Panc1 (cell line): ENCODE measurements at regions not wholly inside any gene's neighbourhood (a gene's known extent, or its start where the extent isn't known, plus 50 kb on each side); places are given as distances from the start of the nearest gene placed in this dataset.

Experiments
- ATAC-seq: fragments of 200-7000 bp; cut with Tn5 transposase; 2 replicates; pipeline ENCODE4 v1.9.1; 2020; ENCODE audit warnings: mild to moderate bottlenecking, moderate library complexity
- BruUV-seq: library from RNA; stranded (reverse); fragments of 400-500 nt; replicated peaks from 2 replicates; lab custom pipeline; 2021; lab: Mats Ljungman, UMichigan
- CTCF ChIA-PET: fragments of 300-600 bp; sonication (Branson Sonifier 250); formaldehyde crosslinking; loops from one replicate; lab custom pipeline; 2022; ENCODE audit warnings: antibody characterized with exemption; lab: Charles Lee
- POLR2A ChIA-PET: fragments of 300-600 bp; sonication (Branson Sonifier 250); formaldehyde crosslinking; loops from one replicate; lab custom pipeline; 2022; ENCODE audit warnings: antibody characterized with exemption; lab: Charles Lee
- DNase-seq: peaks from one replicate; pipeline ENCODE4 v3.0.0-alpha.2; 2010; ENCODE audit warnings: low read depth, low spot score
- H3K27ac ChIP-seq: 2 replicates; pipeline ENCODE4 v1.5.1; 2011; ENCODE audit warnings: mild to moderate bottlenecking, low read length, inconsistent platforms
- H3K27me3 ChIP-seq: fragments of 200-500 bp; sonication (Bioruptor generic); 2 replicates; pipeline ENCODE4 v1.6.0; 2014; ENCODE audit warnings: low read length, inconsistent platforms; ENCODE audit not compliant: control insufficient read depth, insufficient read depth
- H3K36me3 ChIP-seq: fragments of 200-500 bp; sonication (Bioruptor generic); 2 replicates; pipeline ENCODE4 v1.5.1; 2014; ENCODE audit warnings: inconsistent platforms, mild to moderate bottlenecking, low read length, moderate library complexity; ENCODE audit not compliant: control insufficient read depth, insufficient read depth
- H3K4me1 ChIP-seq: 2 replicates; pipeline ENCODE4 v1.5.1; 2011; ENCODE audit warnings: inconsistent platforms, mild to moderate bottlenecking, low read length, moderate library complexity; ENCODE audit not compliant: control insufficient read depth, insufficient read depth
- H3K4me3 ChIP-seq, 2 experiments: 2 replicates each; pipeline ENCODE4 v1.5.1; 2011 to 2012; ENCODE audit warnings: low read depth in 2 of 2, low read length in 2 of 2, mild to moderate bottlenecking in 2 of 2, inconsistent platforms in 1 of 2, moderate library complexity in 1 of 2
- H3K9me3 ChIP-seq: fragments of 200-500 bp; sonication (Bioruptor generic); 2 replicates; pipeline ENCODE4 v1.5.1; 2014; ENCODE audit warnings: low read depth, mild to moderate bottlenecking, inconsistent platforms, low read length, moderate library complexity; ENCODE audit not compliant: control insufficient read depth, insufficient read depth
- POLR2AphosphoS5 ChIP-seq: IDR thresholded peaks from 2 replicates; pipeline ENCODE4 v1.6.1; 2012; ENCODE audit warnings: mild to moderate bottlenecking, low read depth, low read length, moderate library complexity
- SIN3A ChIP-seq: IDR thresholded peaks from 2 replicates; pipeline ENCODE4 v1.6.1; 2012; ENCODE audit warnings: low read depth, mild to moderate bottlenecking, low read length, moderate library complexity, borderline replicate concordance; ENCODE audit not compliant: insufficient read depth
- TCF7L2 ChIP-seq: IDR thresholded peaks from 2 replicates; pipeline ENCODE4 v1.6.1; 2011; ENCODE audit warnings: mild to moderate bottlenecking, low read depth, low read length, inconsistent platforms
- in situ Hi-C: cut with HindIII; loops from 2 replicates; pipeline ENCODE4 v1.10.0; 2016; ENCODE audit warnings: low sequenced_read_pairs, low pct_unique_long_range_greater_than_20kb
- intact Hi-C: fragments of 100-400 bp; cut with micrococcal nuclease; formaldehyde crosslinking; loops from one replicate; pipeline ENCODE4 v1.10.0; 2022; ENCODE audit not compliant: unreplicated experiment
- TF ChIP-seq, protein P1 (sequence below): fragments of 450-650 bp; IDR thresholded peaks from 2 replicates; pipeline ENCODE4 v1.5.1; 2017; ENCODE audit warnings: mild to moderate bottlenecking
- TF ChIP-seq, protein P2 (sequence below), 2 experiments: IDR thresholded peaks; 2 replicates each; pipeline ENCODE4 v1.6.1; 2011 to 2012; ENCODE audit warnings: low read depth in 2 of 2, control low read depth in 1 of 2, low read length in 1 of 2, mild to moderate bottlenecking in 1 of 2, moderate library complexity in 1 of 2; ENCODE audit not compliant: insufficient read depth in 1 of 2

DNA sequence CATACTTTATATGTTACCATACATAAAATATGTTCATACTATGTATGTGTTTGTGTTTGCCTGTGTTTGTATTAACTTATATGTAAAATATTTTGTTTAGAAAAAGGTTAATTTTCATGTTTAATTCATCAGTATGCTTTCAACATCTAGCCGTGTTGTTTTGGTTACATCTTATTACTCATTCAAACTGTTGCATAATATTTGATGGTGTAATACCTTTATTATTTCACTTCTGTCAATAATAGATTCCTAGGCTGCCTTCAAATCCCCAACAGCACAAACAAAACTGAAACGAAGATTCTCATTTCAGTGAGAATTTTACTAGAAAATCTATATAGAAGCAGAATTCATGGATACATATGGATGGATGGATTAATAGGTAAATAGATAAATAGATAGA, 462.3 kb upstream of the ADGRL3 start:
- in situ Hi-C loops, result no loop called here
- Histone ChIP-seq H3K9me3 (no peaks in the 10 kb centered on the region), H3K4me1 (no peaks in the 10 kb centered on the region), H3K4me3 (no peak overlapping the region), H3K36me3 (no peaks in the 10 kb centered on the region), H3K27me3 (no peaks in the 10 kb centered on the region), H3K27ac (no peak overlapping the region)
- POLR2A ChIA-PET, result no interaction called here
- intact Hi-C loops, result no loop called here
- no TSS peak for BruUV-seq
- DNase-seq (no peak), ATAC-seq (no peak)
- CTCF ChIA-PET, result no interaction called here
- no peak for TF ChIP-seq SIN3A
- TF ChIP-seq, protein P1, sequence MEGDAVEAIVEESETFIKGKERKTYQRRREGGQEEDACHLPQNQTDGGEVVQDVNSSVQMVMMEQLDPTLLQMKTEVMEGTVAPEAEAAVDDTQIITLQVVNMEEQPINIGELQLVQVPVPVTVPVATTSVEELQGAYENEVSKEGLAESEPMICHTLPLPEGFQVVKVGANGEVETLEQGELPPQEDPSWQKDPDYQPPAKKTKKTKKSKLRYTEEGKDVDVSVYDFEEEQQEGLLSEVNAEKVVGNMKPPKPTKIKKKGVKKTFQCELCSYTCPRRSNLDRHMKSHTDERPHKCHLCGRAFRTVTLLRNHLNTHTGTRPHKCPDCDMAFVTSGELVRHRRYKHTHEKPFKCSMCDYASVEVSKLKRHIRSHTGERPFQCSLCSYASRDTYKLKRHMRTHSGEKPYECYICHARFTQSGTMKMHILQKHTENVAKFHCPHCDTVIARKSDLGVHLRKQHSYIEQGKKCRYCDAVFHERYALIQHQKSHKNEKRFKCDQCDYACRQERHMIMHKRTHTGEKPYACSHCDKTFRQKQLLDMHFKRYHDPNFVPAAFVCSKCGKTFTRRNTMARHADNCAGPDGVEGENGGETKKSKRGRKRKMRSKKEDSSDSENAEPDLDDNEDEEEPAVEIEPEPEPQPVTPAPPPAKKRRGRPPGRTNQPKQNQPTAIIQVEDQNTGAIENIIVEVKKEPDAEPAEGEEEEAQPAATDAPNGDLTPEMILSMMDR, result no peak
- TF ChIP-seq POLR2AphosphoS5, result no peak
- TF ChIP-seq TCF7L2, result no peak

DNA sequence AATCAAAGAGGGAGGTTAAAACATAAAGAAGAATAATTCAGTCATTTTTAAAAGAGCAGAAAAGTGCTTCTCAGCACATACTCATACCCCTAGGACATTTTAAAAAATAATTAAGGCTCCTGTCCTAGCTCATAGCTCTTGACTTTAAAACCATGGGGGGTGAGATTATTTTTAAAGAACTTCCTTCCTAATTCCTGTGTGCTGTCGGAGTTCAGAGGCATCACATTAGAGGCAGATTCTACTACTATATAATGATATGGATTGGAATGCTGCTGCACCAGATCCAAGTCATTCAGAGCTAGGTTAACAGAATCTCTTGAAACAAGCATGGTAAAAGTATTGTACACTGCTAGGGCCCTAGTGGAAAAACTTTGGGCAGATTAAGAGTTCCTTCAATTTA, 456.5 kb upstream of the ADGRL3 start:
- Histone ChIP-seq H3K4me3 (no peak overlapping the region), H3K9me3 (no peaks in the 10 kb centered on the region), H3K36me3 (no peaks in the 10 kb centered on the region), H3K27ac (no peak overlapping the region), H3K27me3 (no peaks in the 10 kb centered on the region), H3K4me1 (no peaks in the 10 kb centered on the region)
- BruUV-seq, result no TSS peak
- in situ Hi-C loops (no loop called here), intact Hi-C loops (no loop called here)
- TF ChIP-seq SIN3A, result no peak
- no peak for TF ChIP-seq POLR2AphosphoS5
- TF ChIP-seq, protein P1, result no peak
- TF ChIP-seq TCF7L2, result no peak
- TF ChIP-seq, protein P2, sequence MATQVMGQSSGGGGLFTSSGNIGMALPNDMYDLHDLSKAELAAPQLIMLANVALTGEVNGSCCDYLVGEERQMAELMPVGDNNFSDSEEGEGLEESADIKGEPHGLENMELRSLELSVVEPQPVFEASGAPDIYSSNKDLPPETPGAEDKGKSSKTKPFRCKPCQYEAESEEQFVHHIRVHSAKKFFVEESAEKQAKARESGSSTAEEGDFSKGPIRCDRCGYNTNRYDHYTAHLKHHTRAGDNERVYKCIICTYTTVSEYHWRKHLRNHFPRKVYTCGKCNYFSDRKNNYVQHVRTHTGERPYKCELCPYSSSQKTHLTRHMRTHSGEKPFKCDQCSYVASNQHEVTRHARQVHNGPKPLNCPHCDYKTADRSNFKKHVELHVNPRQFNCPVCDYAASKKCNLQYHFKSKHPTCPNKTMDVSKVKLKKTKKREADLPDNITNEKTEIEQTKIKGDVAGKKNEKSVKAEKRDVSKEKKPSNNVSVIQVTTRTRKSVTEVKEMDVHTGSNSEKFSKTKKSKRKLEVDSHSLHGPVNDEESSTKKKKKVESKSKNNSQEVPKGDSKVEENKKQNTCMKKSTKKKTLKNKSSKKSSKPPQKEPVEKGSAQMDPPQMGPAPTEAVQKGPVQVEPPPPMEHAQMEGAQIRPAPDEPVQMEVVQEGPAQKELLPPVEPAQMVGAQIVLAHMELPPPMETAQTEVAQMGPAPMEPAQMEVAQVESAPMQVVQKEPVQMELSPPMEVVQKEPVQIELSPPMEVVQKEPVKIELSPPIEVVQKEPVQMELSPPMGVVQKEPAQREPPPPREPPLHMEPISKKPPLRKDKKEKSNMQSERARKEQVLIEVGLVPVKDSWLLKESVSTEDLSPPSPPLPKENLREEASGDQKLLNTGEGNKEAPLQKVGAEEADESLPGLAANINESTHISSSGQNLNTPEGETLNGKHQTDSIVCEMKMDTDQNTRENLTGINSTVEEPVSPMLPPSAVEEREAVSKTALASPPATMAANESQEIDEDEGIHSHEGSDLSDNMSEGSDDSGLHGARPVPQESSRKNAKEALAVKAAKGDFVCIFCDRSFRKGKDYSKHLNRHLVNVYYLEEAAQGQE (IDR thresholded peaks at IDR 0.05; ENCODE audit: insufficient read depth in 1 of 2, low read depth in 2 of 2, low read length in 1 of 2), result no peak
- no peak for ATAC-seq
- POLR2A ChIA-PET, result no interaction called here
- CTCF ChIA-PET, result no interaction called here
- DNase-seq, result no peak

DNA sequence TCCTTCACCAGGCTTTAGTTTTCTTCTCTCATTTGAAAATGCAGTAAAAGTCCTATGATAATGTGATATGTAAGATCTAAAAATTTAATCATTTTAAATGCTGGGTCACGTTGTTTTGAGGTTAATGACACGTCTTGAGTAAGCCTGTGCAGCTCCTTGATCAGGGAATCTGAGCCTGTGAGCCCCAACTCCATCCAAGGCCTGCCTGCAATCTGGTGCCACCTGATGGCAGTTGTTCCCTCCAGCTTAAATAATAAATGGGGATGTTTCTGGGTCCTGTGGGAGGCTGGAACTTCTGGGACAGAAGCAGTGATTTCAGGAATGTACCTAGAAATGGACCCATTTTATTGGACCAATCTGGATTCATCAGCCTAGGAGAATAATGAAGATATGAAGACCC, 455.4 kb upstream of the ADGRL3 start:
- in situ Hi-C loops, result no loop called here

More for the DNA sequence above, 455.4 kb upstream of the ADGRL3 start:
- Histone ChIP-seq H3K27ac (no peak overlapping the region), H3K36me3 (no peaks in the 10 kb centered on the region), H3K4me3 (no peak overlapping the region), H3K27me3 (no peaks in the 10 kb centered on the region), H3K9me3 (no peaks in the 10 kb centered on the region), H3K4me1 (no peaks in the 10 kb centered on the region)
- TF ChIP-seq, protein P1, result no peak
- TF ChIP-seq, protein P2 (IDR thresholded peaks at IDR 0.05; ENCODE audit: insufficient read depth in 1 of 2, low read depth in 2 of 2, low read length in 1 of 2), result no peak
- TF ChIP-seq TCF7L2 (no peak), SIN3A (no peak), POLR2AphosphoS5 (no peak)
- DNase-seq (no peak), ATAC-seq (no peak)
- CTCF ChIA-PET, result no interaction called here
- BruUV-seq, result no TSS peak
- intact Hi-C loops, result no loop called here
- POLR2A ChIA-PET, result no interaction called here
